Activated T-cell treated with anti-CD3 and anti-CD28 coated beads, Interleukin-2, amount 50 U/mL, for 72 hours (primary cell): ENCODE measurements at regions not wholly inside any gene's neighbourhood (a gene's known extent, or its start where the extent isn't known, plus 50 kb on each side); places are given as distances from the start of the nearest gene placed in this dataset.
"Not testable (repeated sequence)": the region's sequence is repeated elsewhere in the genome, so short reads cannot be mapped to it uniquely, and the experiment has no call there.

Source experiments
- ATAC-seq, 2 donors: fragments of 150-1000 bp; cut with Tn5 transposase; replicated peaks in 1 of 2; 2 replicates each; pipeline ENCODE4 v1.10.0; 2021; ENCODE audit warnings: moderate library complexity in 2 of 2, mild to moderate bottlenecking in 1 of 2
- DNase-seq, 2 donors: peaks; one replicate each; pipeline ENCODE4 v3.0.0; 2021 to 2022; ENCODE audit warnings: mixed read lengths in 1 of 2
- H3K27ac Mint-ChIP-seq: one replicate; pipeline ENCODE4 v1.8.0; 2022; ENCODE audit warnings: mild to moderate bottlenecking, moderate library complexity, mixed read lengths
- H3K27me3 Mint-ChIP-seq: one replicate; pipeline ENCODE4 v1.8.0; 2022; ENCODE audit warnings: low read depth, mixed read lengths
- H3K36me3 Mint-ChIP-seq, 2 donors: one replicate each; pipeline ENCODE4 v1.8.0; 2022; ENCODE audit warnings: mixed read lengths in 2 of 2, mild to moderate bottlenecking in 1 of 2; ENCODE audit not compliant: insufficient read depth in 2 of 2
- H3K4me1 Mint-ChIP-seq: one replicate; pipeline ENCODE4 v1.8.0; 2022; ENCODE audit warnings: low read depth, mixed read lengths
- H3K4me3 Mint-ChIP-seq, 2 donors: one replicate each; pipeline ENCODE4 v1.8.0; 2022; ENCODE audit warnings: mild to moderate bottlenecking in 2 of 2, mixed read lengths in 2 of 2, moderate library complexity in 2 of 2
- H3K9me3 Mint-ChIP-seq, 2 donors: one replicate each; pipeline ENCODE4 v1.8.0; 2022; ENCODE audit warnings: mixed read lengths in 2 of 2

GRCh38 chr10:33657154-33657908 is 322.9 kb upstream of the NRP1 start:
- peaks cover 0 to 8% of the 10 kb centered on the region in 2 donors for H3K9me3 Mint-ChIP-seq
- peaks cover 5% of the 10 kb centered on the region for H3K4me1 Mint-ChIP-seq
- H3K27me3 Mint-ChIP-seq, result peaks cover 34% of the 10 kb centered on the region
- no peak overlapping the region for H3K27ac Mint-ChIP-seq
- H3K36me3 Mint-ChIP-seq, result peaks cover 0 to 4% of the 10 kb centered on the region in 2 donors
- H3K4me3 Mint-ChIP-seq, result no peak overlapping the region
- DNase-seq, result no peak
- ATAC-seq, result no peak

DNA sequence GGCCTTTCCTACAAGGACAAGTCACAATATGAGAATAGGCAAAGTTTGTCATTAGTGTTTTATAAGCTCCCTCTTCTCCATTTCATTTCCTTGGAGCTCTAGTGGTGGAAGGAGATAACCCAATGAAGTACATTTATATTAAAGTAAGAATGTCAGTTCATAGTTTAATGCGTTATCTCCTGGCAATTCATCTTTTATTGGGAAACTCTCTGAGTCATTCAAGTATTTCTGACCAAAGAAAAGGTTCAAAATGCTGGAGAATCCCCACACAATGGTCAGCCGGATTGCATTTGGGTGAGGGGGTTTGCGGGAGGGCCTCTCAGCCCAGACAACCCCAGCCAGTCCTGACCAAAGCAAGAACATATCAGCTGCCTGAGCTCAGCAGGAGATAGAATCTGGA is 321.5 kb upstream of the NRP1 start:
- Mint-ChIP-seq H3K36me3 (peaks cover 0 to 4% of the 10 kb centered on the region in 2 donors), H3K27ac (no peak overlapping the region), H3K27me3 (peaks cover 20% of the 10 kb centered on the region), H3K4me1 (no peaks in the 10 kb centered on the region), H3K4me3 (no peak overlapping the region), H3K9me3 (peaks cover 0 to 8% of the 10 kb centered on the region in 2 donors)
- ATAC-seq, result no peak
- no peak for DNase-seq

DNA sequence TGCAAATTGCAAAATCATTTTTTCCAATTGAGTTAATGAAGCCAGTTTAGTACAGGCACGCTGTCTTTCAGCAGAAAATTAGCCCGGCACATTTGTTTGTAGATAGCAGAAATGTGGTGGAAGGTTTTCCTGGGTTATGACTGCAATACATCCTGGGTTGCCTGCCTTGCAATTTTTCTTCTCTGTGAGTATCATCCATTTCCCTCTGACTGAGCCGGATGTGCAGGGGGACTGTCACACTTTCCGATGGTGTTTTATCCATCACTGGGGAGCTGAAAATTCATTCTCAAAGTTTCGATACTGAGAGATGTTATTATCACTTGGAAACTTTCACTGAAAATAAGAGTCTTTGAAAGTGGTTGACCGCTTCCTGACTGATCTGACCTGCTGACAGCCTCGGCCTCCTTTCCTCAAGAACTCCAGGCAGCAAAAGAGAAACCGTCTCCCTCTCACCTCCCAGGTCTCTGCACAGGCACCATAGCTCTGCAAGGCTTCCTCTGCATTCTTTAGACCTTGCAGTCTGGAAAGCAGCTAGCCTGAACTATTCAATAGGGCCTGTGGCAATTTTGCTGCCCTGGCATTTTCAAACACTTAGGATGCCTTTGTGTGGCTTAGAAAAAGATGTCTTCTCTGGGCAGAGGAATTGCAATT is 320.8 kb upstream of the NRP1 start:
- ATAC-seq, result peak; percentile 54 to 60
- no peak overlapping the region for H3K4me3 Mint-ChIP-seq
- H3K27ac Mint-ChIP-seq, result no peak overlapping the region
- H3K27me3 Mint-ChIP-seq, result peaks cover 14% of the 10 kb centered on the region
- no peaks in the 10 kb centered on the region for H3K4me1 Mint-ChIP-seq
- peaks cover 0 to 8% of the 10 kb centered on the region in 2 donors for H3K9me3 Mint-ChIP-seq
- peaks cover 0 to 4% of the 10 kb centered on the region in 2 donors for H3K36me3 Mint-ChIP-seq
- DNase-seq, result no peak

GRCh38 chr10:33653584-33654367 is 319.3 kb upstream of the NRP1 start:
- Mint-ChIP-seq H3K9me3 (peaks cover 0 to 8% of the 10 kb centered on the region in 2 donors), H3K4me3 (no peak overlapping the region), H3K27ac (no peak overlapping the region), H3K4me1 (no peaks in the 10 kb centered on the region), H3K27me3 (peaks cover 6% of the 10 kb centered on the region), H3K36me3 (peaks cover 0 to 4% of the 10 kb centered on the region in 2 donors)
- DNase-seq (no peak), ATAC-seq (no peak)

- Mint-ChIP-seq H3K4me1 (no peaks in the 10 kb centered on the region), H3K27me3 (peaks cover 13% of the 10 kb centered on the region), H3K9me3 (peaks cover 3 to 11% of the 10 kb centered on the region in 2 donors), H3K36me3 (peaks cover 0 to 4% of the 10 kb centered on the region in 2 donors), H3K27ac (no peak overlapping the region), H3K4me3 (no peak overlapping the region)
- DNase-seq (no peak), ATAC-seq (no peak)
These were observed 318.4 kb upstream of the NRP1 start for GRCh38 chr10:33652870-33653269.

DNA sequence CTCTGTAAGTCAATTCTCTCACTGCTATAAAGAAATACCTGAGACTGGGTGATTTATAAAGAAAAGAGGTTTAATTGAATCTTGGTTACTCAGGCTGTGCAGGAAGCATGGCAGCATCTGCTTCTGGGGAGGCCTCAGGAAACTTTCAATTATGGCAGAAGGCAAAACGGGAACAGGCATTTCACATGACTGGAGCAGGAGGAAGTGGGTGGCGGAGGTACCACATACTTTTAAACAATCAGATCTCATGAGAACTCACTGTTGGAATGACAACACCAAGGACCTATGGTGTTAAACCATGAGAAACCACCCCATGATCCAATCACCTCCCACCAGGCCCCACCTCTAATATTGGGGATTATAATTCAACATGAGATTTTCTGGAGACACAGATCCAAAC is 315.7 kb upstream of the NRP1 start:
- H3K4me1 Mint-ChIP-seq, H3K36me3 Mint-ChIP-seq, H3K27ac Mint-ChIP-seq, DNase-seq, ATAC-seq, H3K4me3 Mint-ChIP-seq: not testable (repeated sequence)
- Mint-ChIP-seq H3K9me3 (peaks cover 3 to 11% of the 10 kb centered on the region in 2 donors), H3K27me3 (peaks cover 14% of the 10 kb centered on the region)

DNA sequence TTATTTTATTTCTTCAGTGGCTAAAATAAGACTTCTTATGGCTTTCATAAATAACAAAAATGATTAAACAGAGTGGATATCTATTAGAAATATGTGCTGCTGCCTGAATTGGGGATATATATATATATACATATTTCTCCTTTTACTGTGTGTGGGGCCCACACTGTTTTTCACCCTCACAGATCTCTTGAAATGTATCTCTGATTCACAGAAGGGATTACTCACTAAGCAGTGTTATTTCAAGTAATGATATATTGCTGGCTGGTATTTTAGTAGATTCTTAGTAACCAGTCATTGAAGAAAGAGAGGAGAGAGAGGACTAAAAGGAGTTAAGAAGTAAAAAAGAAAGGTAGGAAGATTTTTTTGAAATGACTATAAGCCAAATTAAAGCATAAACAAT is 308.6 kb upstream of the NRP1 start:
- H3K4me3 Mint-ChIP-seq, result no peak overlapping the region
- H3K27me3 Mint-ChIP-seq, result peaks cover 11% of the 10 kb centered on the region
- ATAC-seq (no peak), DNase-seq (no peak)
- no peaks in the 10 kb centered on the region for H3K4me1 Mint-ChIP-seq
- H3K36me3 Mint-ChIP-seq, result no peaks in the 10 kb centered on the region
- H3K27ac Mint-ChIP-seq, result no peak overlapping the region
- H3K9me3 Mint-ChIP-seq, result peaks cover under 1 to 1% of the 10 kb centered on the region in 2 donors

- H3K27ac Mint-ChIP-seq, result no peak overlapping the region
- no peaks in the 10 kb centered on the region for H3K9me3 Mint-ChIP-seq
- no peaks in the 10 kb centered on the region for H3K4me1 Mint-ChIP-seq
- no peak overlapping the region for H3K4me3 Mint-ChIP-seq
- no peak for DNase-seq
- ATAC-seq, result no peak
- no peaks in the 10 kb centered on the region for H3K36me3 Mint-ChIP-seq
- peaks cover 5% of the 10 kb centered on the region for H3K27me3 Mint-ChIP-seq
These were observed 304.4 kb upstream of the NRP1 start for GRCh38 chr10:33638891-33639290.

- no peaks in the 10 kb centered on the region for H3K36me3 Mint-ChIP-seq
- no peak for ATAC-seq
- no peaks in the 10 kb centered on the region for H3K9me3 Mint-ChIP-seq
- no peak for DNase-seq
- H3K27ac Mint-ChIP-seq, result no peak overlapping the region
- no peaks in the 10 kb centered on the region for H3K4me1 Mint-ChIP-seq
- no peak overlapping the region for H3K4me3 Mint-ChIP-seq
- no peaks in the 10 kb centered on the region for H3K27me3 Mint-ChIP-seq
These were observed 303.9 kb upstream of the NRP1 start for GRCh38 chr10:33638374-33638773.

- no peaks in the 10 kb centered on the region for H3K9me3 Mint-ChIP-seq
- H3K27ac Mint-ChIP-seq, result no peak overlapping the region
- H3K4me1 Mint-ChIP-seq, result no peaks in the 10 kb centered on the region
- ATAC-seq (no peak), DNase-seq (no peak)
- H3K27me3 Mint-ChIP-seq, result no peaks in the 10 kb centered on the region
- H3K36me3 Mint-ChIP-seq, result no peaks in the 10 kb centered on the region
- no peak overlapping the region for H3K4me3 Mint-ChIP-seq
These were observed 301.6 kb upstream of the NRP1 start for GRCh38 chr10:33635967-33636515.

- Mint-ChIP-seq H3K9me3 (no peaks in the 10 kb centered on the region), H3K36me3 (no peaks in the 10 kb centered on the region), H3K27ac (no peak overlapping the region), H3K4me3 (no peak overlapping the region), H3K27me3 (peaks cover 10% of the 10 kb centered on the region), H3K4me1 (no peaks in the 10 kb centered on the region)
- DNase-seq (no peak), ATAC-seq (no peak)
These were observed 298.0 kb upstream of the NRP1 start for GRCh38 chr10:33632432-33632831.

GRCh38 chr10:33631991-33632390 is 297.5 kb upstream of the NRP1 start:
- peaks cover 10% of the 10 kb centered on the region for H3K27me3 Mint-ChIP-seq
- no peaks in the 10 kb centered on the region for H3K36me3 Mint-ChIP-seq
- H3K27ac Mint-ChIP-seq, result no peak overlapping the region
- no peak for ATAC-seq
- no peaks in the 10 kb centered on the region for H3K4me1 Mint-ChIP-seq
- H3K9me3 Mint-ChIP-seq, result no peaks in the 10 kb centered on the region
- no peak overlapping the region for H3K4me3 Mint-ChIP-seq
- no peak for DNase-seq

GRCh38 chr10:33630761-33631160 is 296.3 kb upstream of the NRP1 start:
- peaks cover 0 to 4% of the 10 kb centered on the region in 2 donors for H3K9me3 Mint-ChIP-seq
- ATAC-seq, result no peak
- no peaks in the 10 kb centered on the region for H3K36me3 Mint-ChIP-seq
- no peak overlapping the region for H3K4me3 Mint-ChIP-seq
- no peaks in the 10 kb centered on the region for H3K4me1 Mint-ChIP-seq
- H3K27ac Mint-ChIP-seq, result no peak overlapping the region
- H3K27me3 Mint-ChIP-seq, result peaks cover 16% of the 10 kb centered on the region
- no peak for DNase-seq
